Activated CD4-positive, alpha-beta T cell treated with anti-CD3 and anti-CD28 coated beads, Interleukin-2, amount 10 ng/mL, durations not matched to agents 24 days and 14 days (primary cell): ENCODE measurements at regions not wholly inside any gene's neighbourhood (a gene's known extent, or its start where the extent isn't known, plus 50 kb on each side); places are given as distances from the start of the nearest gene placed in this dataset.
A peak's percentile ranks its signal among the peaks of the same experiment; 100 is the strongest.

Source experiments
- DNase-seq: peaks from one replicate; pipeline ENCODE4 v3.0.0; 2022
- H3K27ac Mint-ChIP-seq: one replicate; pipeline ENCODE4 v1.8.0; 2022; ENCODE audit warnings: mild to moderate bottlenecking, mixed read lengths
- H3K27me3 Mint-ChIP-seq: one replicate; pipeline ENCODE4 v1.8.0; 2022; ENCODE audit warnings: mixed read lengths
- H3K36me3 Mint-ChIP-seq: one replicate; pipeline ENCODE4 v1.8.0; 2022; ENCODE audit warnings: low read depth, mild to moderate bottlenecking, mixed read lengths
- H3K4me1 Mint-ChIP-seq: one replicate; pipeline ENCODE4 v1.8.0; 2021; ENCODE audit warnings: mixed read lengths
- H3K4me3 Mint-ChIP-seq: one replicate; pipeline ENCODE4 v1.8.0; 2022; ENCODE audit warnings: mild to moderate bottlenecking, moderate library complexity, mixed read lengths
- H3K9me3 Mint-ChIP-seq: one replicate; pipeline ENCODE4 v1.8.0; 2021; ENCODE audit warnings: mixed read lengths
- intact Hi-C: fragments of 100-400 bp; cut with micrococcal nuclease; formaldehyde crosslinking; loops from one replicate; pipeline ENCODE4 v1.15.1; 2023

DNA sequence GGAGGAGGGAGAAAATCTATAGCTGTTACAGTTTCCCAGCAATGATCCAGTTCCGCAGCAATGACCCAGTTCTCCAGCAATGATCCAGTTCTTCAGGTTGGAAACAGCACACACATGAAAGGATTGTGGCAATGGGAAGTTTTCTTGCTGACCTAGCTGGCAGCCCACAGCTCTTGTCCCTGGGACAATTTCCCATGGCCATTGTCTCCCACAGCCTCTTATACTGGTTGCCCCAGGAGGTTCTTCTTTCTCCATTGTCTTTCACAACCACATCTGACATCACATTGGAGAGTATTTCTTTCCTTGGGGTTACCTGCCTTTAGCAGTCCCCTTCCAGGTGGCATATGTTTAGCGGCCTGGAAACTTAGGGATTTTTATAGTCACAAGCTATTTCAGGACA is 209.8 kb upstream of the PLEKHG7 start:
- Mint-ChIP-seq H3K4me3 (no peak overlapping the region), H3K27me3 (no peaks in the 10 kb centered on the region), H3K36me3 (peaks cover 9% of the 10 kb centered on the region), H3K4me1 (peaks cover 27% of the 10 kb centered on the region), H3K27ac (no peak overlapping the region), H3K9me3 (peaks cover 36% of the 10 kb centered on the region)
- intact Hi-C loops: no loop called here
- DNase-seq: no peak

DNA sequence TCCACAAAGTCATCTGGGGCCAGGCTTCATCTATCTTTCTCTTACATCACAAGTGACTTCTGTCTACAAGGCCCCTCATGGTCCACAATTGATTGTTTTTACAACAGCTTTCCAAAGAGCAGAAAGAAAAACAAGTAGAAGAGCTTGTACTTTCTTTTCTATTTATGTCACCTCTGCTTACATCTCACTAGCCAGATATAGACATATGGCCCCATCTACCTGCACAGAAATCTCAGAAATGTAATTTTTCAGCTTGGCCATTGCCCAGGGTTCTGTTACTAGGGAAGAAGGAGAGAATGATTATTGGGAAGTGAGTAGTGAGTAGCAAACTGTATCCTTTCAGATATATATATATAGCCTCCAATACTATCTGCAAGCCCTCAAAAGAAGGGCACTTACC is 210.5 kb upstream of the PLEKHG7 start:
- no peak for DNase-seq
- Mint-ChIP-seq H3K36me3 (peaks cover 9% of the 10 kb centered on the region), H3K9me3 (peaks cover 36% of the 10 kb centered on the region), H3K4me3 (no peak overlapping the region), H3K4me1 (peaks cover 27% of the 10 kb centered on the region), H3K27me3 (no peaks in the 10 kb centered on the region), H3K27ac (no peak overlapping the region)
- intact Hi-C loops: no loop called here

DNA sequence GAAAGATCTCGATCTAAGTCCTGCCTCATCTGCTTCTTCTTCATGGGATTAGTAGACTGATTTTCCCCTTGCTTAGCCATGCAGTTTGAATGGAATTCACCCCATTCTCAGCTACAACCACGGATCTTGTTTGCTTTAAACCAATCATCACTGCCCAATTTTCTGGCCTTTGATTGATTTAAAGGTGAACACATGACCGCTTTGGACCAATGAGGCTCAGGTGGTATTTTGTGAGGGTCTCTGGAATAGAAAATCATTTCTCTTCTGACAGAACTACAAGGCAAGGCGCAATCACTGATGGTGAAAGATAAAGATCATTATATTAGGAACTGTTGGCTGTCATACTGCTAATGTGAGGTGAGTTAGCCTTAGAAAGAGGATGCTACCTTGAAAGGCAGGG is 213.0 kb upstream of the PLEKHG7 start:
- H3K9me3 Mint-ChIP-seq: peaks cover 30% of the 10 kb centered on the region
- H3K4me1 Mint-ChIP-seq: peaks cover 30% of the 10 kb centered on the region
- no peak for DNase-seq
- H3K36me3 Mint-ChIP-seq: peaks cover 11% of the 10 kb centered on the region
- intact Hi-C loops: no loop called here
- no peak overlapping the region for H3K27ac Mint-ChIP-seq
- H3K27me3 Mint-ChIP-seq: no peaks in the 10 kb centered on the region
- no peak overlapping the region for H3K4me3 Mint-ChIP-seq

DNA sequence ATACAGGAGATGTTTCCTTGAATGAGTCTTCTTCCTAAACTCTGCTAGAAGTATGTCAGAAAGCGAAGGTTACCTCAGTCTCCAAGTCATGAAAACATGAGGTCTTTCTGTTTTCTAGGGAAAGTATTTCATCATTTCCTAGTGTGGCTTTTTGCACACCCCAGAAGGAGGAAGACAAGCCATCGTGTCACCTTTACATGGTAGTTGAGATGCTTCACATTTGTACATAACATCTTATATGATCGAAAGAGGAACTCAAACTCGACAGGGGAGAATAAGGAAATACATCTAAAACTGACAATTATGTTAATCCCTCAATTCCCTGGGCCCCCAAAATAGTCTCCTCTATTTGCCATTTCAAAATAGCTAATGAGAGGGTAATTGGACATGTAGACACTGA is 214.1 kb upstream of the PLEKHG7 start:
- no peaks in the 10 kb centered on the region for H3K27me3 Mint-ChIP-seq
- no peak overlapping the region for H3K27ac Mint-ChIP-seq

DNA sequence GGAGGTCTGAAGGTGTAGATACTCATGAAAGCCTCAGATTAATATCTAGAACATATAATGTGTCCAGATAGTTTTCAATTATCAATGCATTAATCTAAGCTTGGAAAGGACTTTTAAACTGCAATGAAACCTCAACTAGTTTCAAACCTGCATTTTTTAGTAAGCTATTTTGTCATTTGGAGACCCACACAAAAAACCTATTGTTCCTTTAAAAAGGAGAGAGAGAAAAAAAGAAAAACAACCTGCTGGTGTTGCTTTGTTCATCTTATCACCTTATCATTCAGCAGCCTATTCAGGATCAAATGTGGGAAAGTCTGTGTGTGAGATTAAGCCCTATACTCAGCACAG is 215.7 kb upstream of the PLEKHG7 start:
- Mint-ChIP-seq H3K9me3 (peaks cover 18% of the 10 kb centered on the region), H3K36me3 (peaks cover 5% of the 10 kb centered on the region), H3K27ac (no peak overlapping the region), H3K4me3 (no peak overlapping the region), H3K4me1 (peaks cover 19% of the 10 kb centered on the region), H3K27me3 (no peaks in the 10 kb centered on the region)
- DNase-seq: no peak
- intact Hi-C loops: no loop called here

More for the DNA sequence above, 214.1 kb upstream of the PLEKHG7 start:
- Mint-ChIP-seq H3K9me3 (peaks cover 22% of the 10 kb centered on the region), H3K4me3 (no peak overlapping the region), H3K36me3 (peaks cover 9% of the 10 kb centered on the region), H3K4me1 (peaks cover 26% of the 10 kb centered on the region)
- intact Hi-C loops: no loop called here
- no peak for DNase-seq

DNA sequence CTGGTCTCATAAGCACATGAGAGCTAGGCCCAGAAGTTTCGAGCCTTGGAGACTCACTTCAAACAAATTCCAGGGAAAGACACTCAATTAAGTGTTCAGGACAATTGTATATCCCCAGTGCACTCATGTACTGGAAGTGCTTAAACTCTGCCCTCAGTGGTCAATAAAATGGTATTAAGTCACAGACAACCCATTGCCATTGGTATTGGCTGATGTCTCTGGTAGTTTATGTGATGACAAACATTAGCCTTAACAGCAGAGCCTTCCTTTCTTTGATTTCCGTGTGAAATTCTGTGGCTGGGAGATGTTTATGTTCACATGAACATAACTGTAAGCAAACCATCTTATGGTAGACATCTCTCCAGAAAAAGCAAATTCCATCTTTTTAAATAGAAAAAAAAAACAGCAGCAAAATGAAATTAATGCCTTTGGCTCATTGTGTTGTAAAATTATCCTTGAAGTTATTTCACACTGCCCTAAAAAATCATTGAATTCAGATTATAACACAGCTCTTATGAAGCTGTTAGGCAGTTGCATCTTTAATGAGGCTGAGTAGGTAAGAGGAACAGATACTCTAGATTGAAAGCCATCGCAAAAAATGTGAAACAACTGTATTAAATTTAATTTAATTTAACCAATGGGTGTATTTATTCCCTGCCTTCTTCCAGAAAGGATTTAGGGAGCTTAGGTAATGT is 216.2 kb upstream of the PLEKHG7 start:
- Mint-ChIP-seq H3K27ac (no peak overlapping the region), H3K27me3 (no peaks in the 10 kb centered on the region), H3K9me3 (peaks cover 20% of the 10 kb centered on the region), H3K4me3 (no peak overlapping the region), H3K36me3 (peaks cover 4% of the 10 kb centered on the region), H3K4me1 (peaks cover 19% of the 10 kb centered on the region)
- intact Hi-C loops: no loop called here
- DNase-seq: no peak

DNA sequence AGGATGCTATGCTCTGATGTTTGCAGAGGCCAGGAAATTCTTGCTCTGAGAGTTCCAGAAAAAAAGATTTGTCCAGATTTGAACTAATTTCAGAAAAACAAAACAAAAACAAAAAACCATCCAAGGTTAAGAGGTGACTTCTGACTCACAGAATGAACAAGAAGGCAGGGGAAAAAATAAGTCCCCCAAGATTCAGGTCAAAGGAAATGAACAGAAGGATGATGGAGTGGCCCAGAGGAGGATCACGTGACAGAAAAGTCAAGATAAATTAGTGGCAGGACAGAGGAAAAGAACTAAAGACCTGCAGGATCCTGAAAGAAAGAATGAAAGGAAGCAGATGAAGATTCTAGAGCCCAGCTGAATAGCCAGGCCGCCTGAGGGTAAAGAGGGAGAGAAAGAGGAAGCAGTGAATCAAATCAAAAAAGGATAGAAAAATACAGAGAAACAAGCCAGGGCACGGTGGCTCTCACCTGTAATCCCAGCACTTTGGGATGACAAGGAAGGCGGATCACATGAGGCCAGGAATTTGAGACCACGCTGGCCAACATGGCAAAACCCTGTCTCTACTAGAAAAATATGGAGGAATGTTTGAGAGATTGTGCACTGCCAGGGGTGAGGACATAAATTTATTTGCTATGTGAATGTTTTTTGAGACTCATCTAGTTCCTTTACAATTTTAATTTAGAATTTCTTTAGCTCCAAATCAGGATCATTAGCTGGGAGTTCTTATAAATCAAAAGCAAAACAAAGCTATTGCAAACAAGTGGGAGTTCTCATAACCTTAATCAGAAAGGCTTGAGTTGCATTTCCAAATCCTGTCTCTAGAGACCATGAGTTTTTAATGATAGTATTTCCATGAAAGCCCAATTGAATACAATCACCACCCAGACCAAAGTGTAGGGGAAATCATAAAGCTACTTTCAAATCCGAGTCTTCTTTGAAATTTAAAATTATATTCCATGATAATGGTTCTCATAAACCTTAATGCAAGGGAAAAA is 217.1 kb upstream of the PLEKHG7 start:
- peaks cover 6% of the 10 kb centered on the region for H3K36me3 Mint-ChIP-seq
- H3K9me3 Mint-ChIP-seq: peaks cover 22% of the 10 kb centered on the region
- peaks cover 22% of the 10 kb centered on the region for H3K4me1 Mint-ChIP-seq
- intact Hi-C loops: no loop called here
- no peak overlapping the region for H3K4me3 Mint-ChIP-seq
- no peak for DNase-seq
- H3K27ac Mint-ChIP-seq: peak overlapping the region; percentile 34
- no peaks in the 10 kb centered on the region for H3K27me3 Mint-ChIP-seq

DNA sequence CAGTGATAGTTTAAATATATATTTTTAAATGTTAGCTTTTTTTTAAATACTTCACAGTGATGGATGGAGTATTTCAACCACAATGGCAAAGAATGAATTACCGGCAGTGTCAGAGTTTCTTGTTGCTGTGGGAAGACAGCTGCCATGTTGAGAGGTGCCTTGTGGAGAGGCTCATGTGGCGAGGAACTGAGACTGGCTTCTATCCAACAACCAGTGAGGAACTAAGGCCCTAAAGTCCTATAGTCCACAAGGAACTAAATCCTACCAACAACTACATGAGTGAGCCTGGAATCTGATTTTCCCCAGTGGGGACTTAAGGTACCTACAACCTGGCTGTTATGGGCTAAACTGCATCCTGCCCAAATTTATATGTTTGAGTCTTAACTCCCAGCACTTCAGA is 220.2 kb upstream of the PLEKHG7 start:
- Mint-ChIP-seq H3K4me1 (peaks cover 16% of the 10 kb centered on the region), H3K36me3 (peaks cover 6% of the 10 kb centered on the region), H3K4me3 (no peak overlapping the region), H3K27ac (no peak overlapping the region), H3K9me3 (peaks cover 17% of the 10 kb centered on the region), H3K27me3 (no peaks in the 10 kb centered on the region)
- no peak for DNase-seq
- intact Hi-C loops: no loop called here

DNA sequence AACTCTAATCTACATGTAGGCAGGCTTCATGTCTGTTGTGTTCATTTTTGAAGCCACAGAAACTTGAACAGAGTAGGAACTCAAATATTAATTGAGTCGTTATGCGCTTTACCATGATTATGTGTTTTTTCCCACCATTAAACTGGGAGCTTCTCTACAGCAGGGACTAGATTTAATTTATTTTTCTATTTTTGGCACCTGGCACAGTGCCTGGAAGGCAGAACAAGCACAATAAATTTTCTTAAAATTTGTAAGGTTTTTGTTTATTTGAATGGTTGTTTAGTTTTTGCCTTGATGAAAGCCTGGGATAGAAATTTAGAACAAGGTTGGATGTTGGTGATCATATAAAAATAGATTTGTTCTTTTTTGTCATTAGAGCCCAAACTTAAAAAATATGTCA is 221.7 kb upstream of the PLEKHG7 start:
- Mint-ChIP-seq H3K27ac (no peak overlapping the region), H3K27me3 (no peaks in the 10 kb centered on the region), H3K4me1 (peaks cover 16% of the 10 kb centered on the region), H3K4me3 (no peak overlapping the region), H3K9me3 (peaks cover 22% of the 10 kb centered on the region), H3K36me3 (peaks cover 6% of the 10 kb centered on the region)
- intact Hi-C loops: no loop called here
- no peak for DNase-seq

DNA sequence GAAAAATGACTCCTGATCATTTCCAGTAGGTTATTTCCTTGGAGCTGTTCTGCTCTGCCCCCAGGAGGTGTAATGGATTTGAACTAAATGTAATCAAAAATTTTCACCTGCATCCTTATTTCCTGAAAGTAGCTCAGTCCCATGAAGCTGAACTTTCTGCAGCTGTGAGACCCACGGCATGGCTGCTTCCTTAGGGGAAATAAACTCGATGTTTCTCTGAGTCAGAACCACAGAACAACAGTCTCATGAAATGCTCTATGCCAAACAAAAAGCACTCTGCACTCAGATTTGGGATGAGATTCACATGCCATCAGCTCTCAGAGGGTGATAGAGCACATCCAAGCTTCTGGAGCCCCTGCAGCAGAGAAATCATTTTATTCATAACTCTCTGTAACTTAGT is 224.1 kb upstream of the PLEKHG7 start:
- peaks cover 22% of the 10 kb centered on the region for H3K9me3 Mint-ChIP-seq
- H3K4me1 Mint-ChIP-seq: peaks cover 6% of the 10 kb centered on the region
- H3K36me3 Mint-ChIP-seq: peaks cover 3% of the 10 kb centered on the region
- no peak overlapping the region for H3K27ac Mint-ChIP-seq
- no peak overlapping the region for H3K4me3 Mint-ChIP-seq
- no peak for DNase-seq
- intact Hi-C loops: loop anchor here (10.0 kb wide), 1 partner anchor 1094 kb away; no protein-coding TSS in a partner anchor
- no peaks in the 10 kb centered on the region for H3K27me3 Mint-ChIP-seq

DNA sequence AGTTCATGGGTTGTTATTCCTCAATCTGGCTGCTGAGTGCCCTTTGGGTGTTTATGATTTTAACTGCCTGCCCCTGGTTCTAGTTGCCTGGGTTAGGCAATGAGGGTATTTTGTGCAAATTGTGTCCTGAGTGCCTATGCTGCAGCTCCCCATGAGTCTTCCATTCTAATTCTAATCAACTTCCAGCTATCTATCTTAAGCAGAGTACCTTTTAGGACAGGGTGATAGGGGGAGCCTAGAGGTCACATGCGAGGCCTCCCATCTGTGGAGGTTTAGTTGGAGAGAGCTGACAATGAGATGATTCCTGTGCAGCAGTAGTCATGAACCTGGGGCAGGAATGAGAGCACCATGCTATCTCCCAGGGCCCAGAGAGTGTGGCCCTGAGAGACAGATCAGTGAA is 225.9 kb upstream of the PLEKHG7 start:
- Mint-ChIP-seq H3K4me1 (peaks cover 6% of the 10 kb centered on the region), H3K36me3 (peaks cover 3% of the 10 kb centered on the region), H3K9me3 (peaks cover 21% of the 10 kb centered on the region), H3K27ac (no peak overlapping the region), H3K27me3 (no peaks in the 10 kb centered on the region), H3K4me3 (no peak overlapping the region)
- intact Hi-C loops: loop anchor here (10.0 kb wide), 1 partner anchor 1092 kb away; no protein-coding TSS in a partner anchor
- DNase-seq: no peak

DNA sequence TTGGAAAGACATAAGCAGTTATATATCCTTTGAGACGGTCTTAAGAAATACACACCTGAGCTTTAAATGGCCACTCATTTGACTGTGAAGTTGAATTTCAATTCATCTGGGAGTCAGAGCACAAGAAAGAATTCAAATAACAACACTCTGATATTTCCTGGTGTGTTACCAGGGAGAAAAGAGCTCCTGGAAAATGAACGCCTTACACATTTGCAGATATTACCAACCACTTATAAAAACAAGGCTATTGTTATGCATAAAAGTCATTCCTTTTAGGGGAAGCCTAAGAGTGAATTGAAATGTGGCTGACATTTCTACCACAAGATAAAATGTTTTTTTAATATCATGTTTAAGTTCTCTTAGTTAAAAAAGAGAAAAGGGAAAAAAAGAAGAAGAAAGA is 229.2 kb upstream of the PLEKHG7 start:
- peaks cover 23% of the 10 kb centered on the region for H3K4me1 Mint-ChIP-seq
- no peaks in the 10 kb centered on the region for H3K36me3 Mint-ChIP-seq
- DNase-seq: no peak
- H3K27ac Mint-ChIP-seq: no peak overlapping the region
- peaks cover 10% of the 10 kb centered on the region for H3K9me3 Mint-ChIP-seq
- no peak overlapping the region for H3K4me3 Mint-ChIP-seq
- intact Hi-C loops: loop anchor here (5.0 to 10.0 kb wide), 2 partner anchors 596 to 1089 kb away; no protein-coding TSS in a partner anchor
- H3K27me3 Mint-ChIP-seq: no peaks in the 10 kb centered on the region

DNA sequence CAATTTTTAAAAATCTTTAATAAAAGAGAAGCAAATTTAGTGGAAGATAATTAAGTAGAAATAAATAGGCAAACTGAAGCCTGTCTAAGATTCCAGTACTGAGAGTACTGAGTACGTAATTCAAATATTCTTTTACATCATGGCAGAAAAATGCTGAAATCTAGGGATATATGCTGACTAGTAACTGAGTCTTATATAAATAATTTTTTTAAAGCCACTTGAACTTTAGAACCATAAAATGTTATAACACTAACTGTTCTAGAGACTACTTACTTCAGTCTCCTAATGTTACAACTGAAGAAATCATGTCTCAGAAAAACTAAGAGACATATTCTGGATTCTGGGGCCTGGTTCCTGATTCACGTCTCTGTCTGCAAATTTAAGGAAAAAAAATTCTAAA is 230.6 kb upstream of the PLEKHG7 start:
- Mint-ChIP-seq H3K27ac (no peak overlapping the region), H3K27me3 (no peaks in the 10 kb centered on the region), H3K9me3 (peaks cover 6% of the 10 kb centered on the region), H3K4me3 (no peak overlapping the region), H3K36me3 (no peaks in the 10 kb centered on the region), H3K4me1 (peaks cover 26% of the 10 kb centered on the region)
- no peak for DNase-seq
- intact Hi-C loops: loop anchor here (5.0 to 10.0 kb wide), 2 partner anchors 595 to 1087 kb away; no protein-coding TSS in a partner anchor

DNA sequence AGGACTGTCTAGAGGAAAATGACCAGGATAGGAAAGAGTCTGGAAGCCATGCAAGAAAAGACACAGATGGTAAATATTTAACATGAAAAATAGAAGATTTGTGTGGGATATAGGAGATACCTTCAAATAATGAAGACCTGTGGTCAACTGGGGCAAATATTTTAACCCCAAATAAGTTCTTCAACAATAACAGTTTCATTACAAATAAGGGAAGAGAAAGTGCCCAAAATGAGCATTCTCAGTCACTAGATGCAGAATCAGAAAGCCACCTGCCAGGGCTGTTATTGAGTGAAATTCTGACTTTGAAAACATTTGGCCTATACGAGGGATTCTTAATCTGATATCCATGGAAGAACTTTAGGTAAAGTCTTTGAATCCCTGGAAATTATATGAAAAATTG is 231.2 kb upstream of the PLEKHG7 start:
- H3K4me3 Mint-ChIP-seq: no peak overlapping the region
- no peak for DNase-seq
- no peak overlapping the region for H3K27ac Mint-ChIP-seq
- H3K9me3 Mint-ChIP-seq: no peaks in the 10 kb centered on the region
- H3K4me1 Mint-ChIP-seq: peaks cover 26% of the 10 kb centered on the region
- intact Hi-C loops: loop anchor here (5.0 to 10.0 kb wide), 2 partner anchors 594 to 1087 kb away; no protein-coding TSS in a partner anchor
- H3K27me3 Mint-ChIP-seq: no peaks in the 10 kb centered on the region
- H3K36me3 Mint-ChIP-seq: no peaks in the 10 kb centered on the region
